Ecto neural progenitor cell (in vitro differentiated cells): ENCODE measurements at regions not wholly inside any gene's neighbourhood (a gene's known extent, or its start where the extent isn't known, plus 50 kb on each side); places are given as distances from the start of the nearest gene placed in this dataset.

Source experiments
- DNase-seq: peaks from one replicate; pipeline ENCODE4 v3.0.0-alpha.2; 2018; ENCODE audit warnings: low spot score

DNA sequence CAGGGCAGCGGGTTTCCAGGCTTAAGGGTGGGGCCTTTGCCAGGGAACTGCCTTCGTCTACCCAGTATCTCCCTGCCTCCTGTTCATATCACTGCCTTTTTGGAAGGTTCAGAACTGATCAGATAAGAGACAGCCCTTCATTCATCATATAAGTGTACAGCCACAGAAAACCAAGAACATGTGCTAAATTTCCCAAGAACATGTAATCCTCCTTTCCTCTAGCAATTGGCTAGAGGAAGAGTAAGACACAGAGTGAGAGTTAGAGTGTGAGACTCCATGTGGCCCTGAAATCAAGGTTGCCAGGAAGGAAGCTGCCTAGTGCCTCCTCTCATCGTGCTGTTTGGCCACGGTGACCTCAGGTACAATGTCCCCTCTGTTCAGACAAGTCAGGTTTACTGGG is 770.9 kb downstream of the TNS3 start:
- no peak for DNase-seq

DNA sequence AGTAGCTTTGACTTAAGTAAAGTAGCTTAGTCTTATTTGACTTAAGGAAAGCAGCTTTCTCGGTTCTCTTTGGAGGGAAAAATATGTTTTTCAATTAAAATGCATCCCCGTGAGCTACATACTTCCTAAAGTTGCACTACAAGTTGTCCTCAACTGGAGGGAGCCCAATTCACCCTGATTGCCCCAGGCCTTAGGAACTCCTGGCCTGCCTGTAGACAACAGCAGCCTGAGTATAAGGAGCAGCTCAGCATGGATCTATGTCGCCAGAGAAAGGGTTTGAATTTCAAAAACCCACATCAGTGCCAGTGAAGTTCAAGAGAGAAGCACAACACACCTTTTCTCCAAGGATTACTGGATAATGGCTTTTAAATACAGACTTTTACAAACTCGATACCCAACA is 772.0 kb downstream of the TNS3 start:
- no peak for DNase-seq

DNA sequence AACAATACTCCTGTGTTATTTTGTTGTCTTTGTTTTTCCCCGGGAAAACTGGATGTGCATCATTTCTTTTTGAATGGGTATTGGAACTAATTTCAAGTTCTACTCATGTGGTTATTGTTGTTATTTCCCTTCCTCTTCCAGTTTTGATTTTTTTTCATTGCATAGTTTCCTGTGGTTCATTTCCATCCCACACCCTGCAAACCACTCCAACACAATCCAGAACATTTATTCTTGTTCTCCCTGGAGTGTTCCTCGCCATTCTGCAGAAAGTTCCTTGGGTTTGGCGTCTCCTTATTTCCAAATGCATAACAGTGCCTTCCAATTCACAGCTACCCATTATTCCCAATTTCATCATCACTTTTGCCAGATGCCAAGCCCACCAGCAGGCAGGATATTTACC is 775.1 kb downstream of the TNS3 start:
- no peak for DNase-seq

DNA sequence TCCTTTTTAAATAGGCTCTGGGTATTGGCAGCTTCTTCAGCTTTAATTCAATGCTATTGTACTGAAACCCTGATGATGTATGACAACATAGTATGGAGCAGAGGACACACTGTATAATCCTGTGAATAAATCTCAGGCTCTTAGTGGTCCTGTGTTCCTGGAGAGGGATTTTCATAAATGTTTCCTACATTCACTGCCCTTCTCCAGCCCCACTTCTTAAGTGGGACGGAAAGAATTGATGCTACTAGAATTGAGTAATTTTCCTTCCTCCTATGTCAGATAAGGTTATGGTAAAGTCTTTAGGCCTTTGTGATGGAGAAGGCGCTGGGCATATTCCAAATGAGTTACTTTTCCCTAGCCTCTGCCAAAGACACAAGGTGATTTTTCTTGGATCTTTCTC is 779.4 kb downstream of the TNS3 start:
- no peak for DNase-seq

DNA sequence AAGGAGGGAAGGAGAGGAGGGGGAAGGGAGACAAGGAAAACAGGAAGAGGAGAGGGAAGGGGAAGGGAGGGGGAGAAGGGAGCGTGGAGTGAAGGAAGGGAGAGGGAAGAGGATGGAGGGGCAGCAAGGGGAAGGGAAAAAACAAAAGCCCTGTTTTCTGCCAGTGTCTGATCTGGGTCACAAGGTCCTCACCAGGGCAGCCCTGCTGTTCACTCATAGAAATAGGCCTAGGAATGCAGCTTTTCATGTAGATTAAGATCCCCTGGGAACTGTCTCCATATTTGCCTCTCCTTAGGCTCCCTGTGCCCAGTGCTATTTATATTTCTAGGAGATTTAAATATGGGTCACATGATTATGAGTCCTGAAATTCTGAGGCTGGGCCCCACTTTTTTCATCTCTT is 790.7 kb downstream of the TNS3 start:
- no peak for DNase-seq

DNA sequence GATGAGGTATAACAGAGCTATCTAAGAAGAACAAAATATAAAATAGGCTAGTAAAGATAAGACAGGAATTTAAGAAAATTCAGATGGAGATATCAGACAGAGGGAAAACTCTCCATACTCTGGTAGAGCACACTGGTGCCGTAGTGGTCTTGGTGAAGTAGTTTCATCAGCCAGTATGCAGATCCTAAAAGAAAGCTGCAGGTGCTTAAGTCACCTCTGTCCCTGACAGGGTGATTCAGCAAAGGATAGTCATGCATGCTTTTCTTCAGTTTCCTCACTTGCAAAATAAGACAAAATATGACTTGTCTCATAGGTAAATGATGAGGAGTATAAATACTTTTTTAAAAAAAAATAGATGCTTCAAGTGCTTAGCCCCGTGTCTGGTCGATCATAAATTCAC is 794.9 kb downstream of the TNS3 start:
- no peak for DNase-seq

DNA sequence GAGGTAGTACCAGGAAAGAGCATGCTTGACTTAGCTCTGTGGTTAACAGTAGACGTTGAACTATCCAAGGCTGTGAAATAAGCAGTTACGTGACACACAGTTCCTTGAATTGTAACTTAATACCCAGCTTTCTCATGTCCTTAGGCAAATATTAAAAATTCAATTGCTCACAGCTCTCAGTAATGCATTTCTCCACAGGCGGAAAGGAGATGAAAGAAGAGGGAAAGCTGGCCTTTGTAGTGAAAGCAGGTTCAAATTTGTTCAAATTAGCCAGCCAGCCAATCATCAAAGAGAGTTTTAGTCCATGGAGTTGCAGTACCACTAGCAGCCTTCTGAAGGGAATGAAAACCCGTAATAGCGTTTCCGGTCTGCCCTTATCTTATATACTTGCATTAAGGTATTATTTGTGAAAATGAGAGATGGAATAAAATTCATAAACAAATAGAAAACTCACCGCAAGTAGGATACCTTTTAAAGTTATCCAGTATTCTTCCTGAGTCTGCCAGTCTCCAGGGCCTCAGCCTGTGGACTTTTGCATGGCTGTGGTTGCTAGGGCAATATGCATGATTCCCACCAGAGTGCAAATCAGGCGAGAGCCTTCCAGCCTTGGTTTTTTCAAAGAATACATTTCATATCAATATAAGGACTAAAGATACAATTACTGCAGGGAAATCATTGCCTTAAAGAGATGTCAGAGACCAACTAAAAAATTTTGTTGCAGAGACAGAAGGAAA is 795.5 kb downstream of the TNS3 start:
- DNase-seq, result no peak

DNA sequence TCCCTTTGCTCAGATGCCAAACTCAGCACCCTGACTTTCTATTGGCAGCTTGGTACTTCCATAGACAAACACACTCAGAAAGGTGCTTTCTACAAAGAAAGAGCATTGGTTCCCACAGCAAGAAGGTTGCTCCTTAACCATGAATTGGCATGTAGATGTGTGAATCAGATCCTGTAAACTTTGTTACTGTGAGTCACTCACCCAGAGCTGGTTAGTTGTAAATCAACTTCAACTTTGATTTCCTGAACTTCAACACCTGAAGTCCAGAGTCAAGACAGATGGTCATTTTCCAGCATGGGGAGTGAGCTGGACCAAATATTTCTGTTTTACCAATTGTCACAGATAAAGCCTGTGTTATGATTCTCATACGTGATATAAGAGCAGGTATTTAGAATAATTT is 797.2 kb downstream of the TNS3 start:
- DNase-seq, result no peak

DNA sequence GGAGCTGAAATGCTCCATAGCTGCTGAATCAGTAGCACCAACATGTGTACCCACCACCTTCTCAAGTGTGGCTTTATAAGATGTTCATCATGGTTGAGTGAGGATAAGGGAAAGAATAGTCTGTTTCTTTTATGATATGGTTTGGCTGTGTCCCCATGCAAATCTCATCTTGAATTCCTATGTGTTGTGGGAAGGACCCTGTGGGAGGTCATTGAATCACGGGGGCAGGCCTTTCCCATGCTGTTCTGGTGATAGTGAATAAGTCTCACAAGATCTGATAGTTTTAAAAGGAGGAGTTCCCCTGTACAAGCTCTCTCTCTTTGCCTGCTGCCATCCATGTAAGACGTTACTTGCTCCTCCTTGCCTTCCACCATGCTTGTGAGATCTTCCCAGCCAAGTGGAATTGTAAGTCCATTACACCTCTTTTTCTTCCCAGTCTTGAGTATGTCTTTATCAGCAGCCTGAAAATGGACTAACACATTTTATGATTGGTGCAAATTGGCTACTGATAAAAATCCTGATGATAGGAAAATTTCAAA is 799.9 kb downstream of the TNS3 start:
- DNase-seq, result no peak

DNA sequence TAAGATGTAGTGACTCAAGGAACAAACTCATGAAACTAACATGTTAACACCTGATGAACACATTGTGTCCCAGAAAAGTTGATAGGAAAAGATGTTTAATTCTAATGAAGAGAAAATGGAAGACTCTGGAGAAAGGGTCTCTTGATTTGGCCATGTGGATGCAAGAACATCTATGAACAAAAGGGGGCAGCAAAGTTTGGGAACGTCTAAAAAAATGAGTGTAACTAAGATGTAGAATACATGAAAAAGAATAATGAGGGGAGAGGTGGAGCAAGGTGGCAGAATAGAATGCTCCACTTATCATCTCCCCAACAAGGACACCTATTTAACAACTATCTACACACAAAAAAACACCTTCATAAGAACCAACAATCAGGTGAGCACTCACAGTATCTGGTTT is 805.1 kb downstream of the TNS3 start:
- DNase-seq, result no peak

DNA sequence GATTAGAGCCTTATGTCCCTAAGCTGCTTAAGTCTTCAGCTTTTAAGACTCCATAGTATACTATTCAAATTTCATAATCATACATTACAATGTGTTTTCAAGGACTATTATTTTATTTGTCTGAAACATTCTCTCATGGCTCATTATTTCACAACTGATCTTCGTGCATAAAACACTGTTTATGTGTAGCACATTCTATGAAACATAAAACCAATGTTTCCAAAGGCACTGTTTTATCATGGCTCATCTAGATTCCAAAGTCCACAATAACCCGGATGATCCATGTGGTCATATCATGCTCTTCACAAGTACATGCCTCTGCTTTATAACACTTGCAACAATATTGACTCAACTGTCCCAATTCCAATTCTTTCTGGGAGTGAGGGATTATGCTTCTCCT is 806.1 kb downstream of the TNS3 start:
- DNase-seq, result no peak

DNA sequence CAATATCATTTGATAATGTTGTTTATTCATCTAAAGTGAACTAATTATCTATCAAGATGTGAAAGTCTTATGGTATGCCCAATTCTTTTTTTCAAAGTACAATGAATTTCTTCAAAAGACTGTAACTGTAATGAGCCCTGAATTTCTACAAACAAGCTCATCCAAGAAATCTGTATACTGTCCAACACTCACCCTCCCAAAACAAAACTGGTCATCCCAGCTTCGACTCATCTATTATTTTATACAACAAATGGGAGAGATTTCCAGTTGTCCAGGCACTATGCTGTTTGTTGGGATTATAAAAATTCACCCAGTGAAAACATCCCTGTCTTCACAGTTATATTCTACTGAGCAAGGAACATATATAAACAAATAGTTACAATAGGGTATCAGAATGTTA is 806.9 kb downstream of the TNS3 start:
- no peak for DNase-seq

DNA sequence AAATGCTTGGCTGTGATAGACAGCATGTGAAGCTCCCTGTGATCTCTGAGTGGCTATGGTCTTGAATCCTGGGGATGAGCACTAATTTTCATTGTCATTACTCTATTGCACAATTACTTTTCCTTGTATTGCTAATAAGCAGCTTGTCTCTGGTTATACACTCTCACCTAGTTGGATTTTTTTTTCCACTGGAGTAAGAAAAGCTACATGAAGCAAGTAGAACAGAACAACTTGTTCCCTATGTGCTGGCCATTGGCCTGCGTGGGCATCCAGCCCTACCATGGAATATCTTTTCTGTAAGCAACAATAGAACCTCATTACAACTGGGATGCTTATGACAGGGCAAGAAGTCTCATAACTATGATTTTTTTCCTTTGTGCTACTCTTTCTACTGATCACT is 807.4 kb downstream of the TNS3 start:
- no peak for DNase-seq

DNA sequence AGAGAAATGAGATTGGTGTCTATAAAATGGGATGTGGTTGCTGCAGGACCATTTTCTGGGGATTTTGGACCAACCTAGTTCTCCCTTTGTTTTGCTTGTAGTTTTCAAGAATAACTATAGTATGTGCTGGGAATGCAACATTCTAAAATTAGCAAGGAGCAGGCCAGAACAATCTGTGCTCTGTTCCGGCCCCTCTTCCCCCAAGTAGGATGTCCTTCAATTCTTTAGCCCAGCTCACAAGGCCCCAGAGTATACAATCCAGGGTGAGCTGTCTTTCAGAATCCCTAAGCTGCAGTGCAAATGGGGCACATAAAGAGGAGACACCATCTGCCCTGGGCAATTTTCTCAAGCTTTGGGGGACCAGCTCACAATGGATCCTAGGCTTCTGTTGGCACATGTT is 809.1 kb downstream of the TNS3 start:
- DNase-seq, result no peak

DNA sequence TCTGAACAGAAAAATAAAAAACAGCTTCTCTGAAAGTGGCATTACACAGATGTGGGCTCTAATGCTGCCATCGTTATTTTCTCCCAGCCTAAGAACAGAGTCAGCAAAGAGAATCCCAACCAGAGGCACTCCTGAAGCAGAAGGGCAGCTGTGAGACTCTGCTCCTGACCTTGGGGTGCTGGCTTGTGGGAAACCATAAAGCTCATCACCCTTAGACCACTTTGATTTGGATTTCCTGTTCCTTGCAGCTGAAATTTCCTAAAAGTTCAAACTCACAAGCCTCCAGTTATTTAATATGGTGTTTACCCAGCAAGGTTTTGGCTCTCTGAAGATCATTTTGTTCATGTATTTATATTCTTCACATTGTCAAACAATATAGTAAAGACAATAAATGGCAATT is 814.8 kb downstream of the TNS3 start:
- no peak for DNase-seq

DNA sequence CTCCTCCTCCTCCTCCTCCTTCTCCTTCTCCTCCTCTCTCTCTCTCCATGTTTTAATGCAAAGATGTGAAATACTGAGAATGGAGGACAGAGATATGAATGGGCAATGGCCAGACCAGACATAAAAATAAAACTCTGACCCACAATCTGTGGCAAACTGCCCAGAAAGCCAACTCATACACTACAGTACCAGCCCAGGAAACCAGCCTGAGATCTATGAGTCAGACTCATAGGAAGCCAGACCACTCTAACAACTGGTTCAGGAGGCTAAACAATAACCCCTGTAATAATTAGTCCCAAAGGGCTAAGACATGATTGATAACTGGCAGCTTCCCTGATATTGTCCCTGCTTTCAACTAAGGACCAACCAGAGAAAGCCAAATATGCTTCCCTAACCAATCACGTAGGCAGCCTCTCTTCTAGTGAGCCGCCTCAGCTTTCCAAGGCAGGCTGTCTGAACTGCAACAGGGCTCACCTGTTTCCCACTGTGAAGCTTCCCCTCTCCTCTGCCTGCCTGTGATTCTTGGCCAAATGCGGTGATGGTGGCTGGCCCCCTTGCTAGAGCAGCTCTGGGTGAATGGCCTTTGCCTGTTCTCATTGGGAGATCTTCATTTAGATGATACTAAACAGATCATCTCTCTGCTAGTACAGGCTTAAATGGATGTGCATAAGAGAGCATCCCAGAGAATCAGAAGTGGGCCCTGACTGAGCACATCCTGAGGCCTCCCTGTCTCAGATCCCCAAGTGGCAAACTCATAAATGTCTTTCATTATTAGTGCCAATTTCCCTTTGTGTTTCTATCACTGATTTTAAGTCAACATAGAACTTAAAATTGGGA is 817.6 kb downstream of the TNS3 start:
- no peak for DNase-seq

DNA sequence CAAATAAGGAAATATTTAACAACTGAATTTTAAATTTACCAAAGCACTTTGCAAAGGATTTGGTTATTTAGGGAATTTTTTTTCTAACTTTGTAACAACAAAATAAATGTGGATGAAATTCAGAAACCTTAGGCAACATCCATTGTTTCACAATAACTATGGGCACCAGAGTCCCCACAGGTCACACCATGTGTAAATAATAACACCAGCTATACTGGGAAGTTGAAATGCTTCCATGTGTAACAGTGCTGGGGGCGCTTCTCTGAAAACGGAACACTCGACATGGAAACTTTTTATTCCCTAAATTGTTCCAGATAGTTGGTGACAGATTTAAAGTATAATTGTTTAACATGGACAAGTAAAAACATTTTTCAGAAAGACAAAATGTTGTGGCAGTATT is 818.6 kb downstream of the TNS3 start:
- DNase-seq, result no peak

DNA sequence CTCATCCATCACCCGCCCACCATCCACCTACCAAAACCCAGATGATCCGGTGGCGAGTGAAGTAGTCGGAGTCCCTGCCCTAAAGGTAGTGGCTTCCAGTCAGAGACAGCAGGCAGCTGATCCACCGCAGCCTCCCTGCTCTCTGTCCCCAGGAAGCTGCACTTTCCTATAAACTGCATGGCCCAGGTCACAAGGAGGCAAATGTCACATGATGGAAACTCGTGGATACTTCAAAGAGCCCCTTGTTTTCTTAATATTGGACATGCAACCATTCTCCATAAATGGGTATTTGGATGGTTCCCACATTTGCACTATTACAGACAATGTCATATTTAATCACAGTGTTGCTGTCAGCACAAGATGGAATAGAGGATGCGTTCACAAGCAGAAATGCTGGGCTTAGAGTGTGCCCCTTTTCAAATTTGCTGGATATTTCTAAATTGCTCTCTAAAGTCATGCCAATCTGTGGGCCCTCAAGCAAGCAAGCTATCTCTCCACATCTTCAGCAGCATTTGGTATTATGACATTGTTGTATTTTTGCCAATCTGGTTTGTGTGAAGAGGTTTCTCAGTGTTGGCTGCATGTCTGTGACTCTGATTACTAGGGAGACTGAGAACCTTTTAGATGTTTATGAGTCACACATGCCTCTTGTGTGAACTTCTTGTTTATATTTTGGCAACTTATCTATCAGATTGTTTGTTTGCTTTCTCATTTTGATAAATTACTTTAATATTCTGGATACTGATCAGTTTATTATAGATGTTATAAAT is 822.0 kb downstream of the TNS3 start:
- DNase-seq, result no peak

DNA sequence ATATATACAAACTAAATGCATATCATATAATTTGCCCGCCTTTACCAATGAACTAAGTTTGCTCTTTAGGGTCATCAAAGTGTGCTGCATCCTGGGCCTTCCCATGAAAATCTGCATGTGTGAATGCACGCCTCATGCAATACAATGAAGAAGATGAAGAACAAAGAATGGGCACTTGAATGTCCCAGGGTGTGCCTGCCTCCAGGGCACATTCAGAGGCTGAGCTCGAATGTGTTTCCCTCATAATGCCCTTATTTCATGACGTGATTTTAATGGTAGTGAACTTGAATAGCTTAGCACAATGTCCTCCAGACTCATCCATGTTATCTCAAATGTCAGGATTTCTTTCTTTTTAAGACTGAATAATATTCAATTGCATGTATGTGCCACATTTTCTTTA is 824.9 kb downstream of the TNS3 start:
- no peak for DNase-seq

DNA sequence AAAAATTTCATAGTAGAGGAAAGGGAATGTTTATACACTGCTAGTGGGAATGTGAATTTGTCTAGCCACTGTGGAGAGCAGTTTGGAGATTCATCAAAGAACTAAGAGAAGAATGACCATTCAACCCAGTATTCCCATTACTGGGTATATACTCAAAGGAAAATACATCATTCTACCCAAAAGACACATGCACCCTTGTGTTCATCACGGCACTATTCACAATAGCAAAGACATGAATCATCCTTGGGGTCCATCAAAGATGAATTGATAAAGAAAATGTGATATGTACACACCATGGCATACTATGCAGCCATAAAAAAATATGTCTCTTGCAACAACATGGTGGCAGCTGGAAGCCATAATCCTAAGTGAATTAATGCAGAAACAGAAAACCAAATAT is 825.7 kb downstream of the TNS3 start:
- DNase-seq, result no peak

DNA sequence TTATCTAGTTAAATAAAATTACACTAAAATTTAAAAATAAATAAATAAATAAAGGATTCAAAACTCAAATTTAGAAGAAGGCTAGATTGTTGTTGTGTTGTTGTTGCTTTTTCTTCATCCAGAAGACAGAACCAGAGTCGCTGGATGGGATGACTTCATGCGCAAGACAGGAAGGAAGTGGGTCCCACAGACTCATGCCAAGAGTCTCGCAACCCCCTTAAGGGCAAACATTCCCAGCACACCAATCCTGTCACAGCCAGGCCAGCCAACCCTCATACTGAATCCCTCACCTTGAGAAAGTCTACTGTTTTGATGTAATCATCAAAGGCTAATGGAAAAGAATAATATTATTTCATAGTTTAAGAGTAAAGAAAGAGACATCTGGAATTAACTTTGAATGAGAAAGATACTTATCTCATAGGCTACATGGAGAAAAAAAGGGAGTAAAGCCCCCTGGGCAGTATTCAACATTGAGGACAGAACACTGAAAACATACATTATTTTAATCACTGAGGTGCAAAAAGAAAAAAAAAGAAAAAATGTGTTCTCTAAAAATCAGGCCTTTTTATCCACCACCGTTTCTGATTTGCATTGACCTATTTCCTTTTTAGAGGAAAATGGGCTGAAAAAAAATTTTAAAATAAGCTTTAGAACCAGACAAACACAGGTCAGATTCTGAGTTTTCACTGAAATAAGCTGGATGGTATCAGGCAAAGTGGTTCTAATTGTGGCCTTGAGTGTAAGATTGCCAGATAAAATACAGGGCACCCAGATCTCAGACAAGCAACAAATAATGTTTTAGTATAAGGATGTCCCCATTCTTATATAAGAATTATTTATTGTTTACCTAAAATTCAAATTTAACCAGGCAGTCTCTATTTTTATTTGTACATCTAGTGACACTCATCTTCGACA is 826.5 kb downstream of the TNS3 start:
- no peak for DNase-seq
